GM23338 (cell line): ENCODE measurements at regions not wholly inside any gene's neighbourhood (a gene's known extent, or its start where the extent isn't known, plus 50 kb on each side); places are given as distances from the start of the nearest gene placed in this dataset.

Source experiments
- CREB1 ChIP-seq: fragments of 250-450 bp; sonication (Bioruptor Pico); IDR thresholded peaks from 2 replicates; pipeline ENCODE4 v1.5.0; 2020; ENCODE audit warnings: low read depth, mild to moderate bottlenecking, moderate library complexity
- CTCF ChIP-seq, 2 experiments: fragments of 200-600 bp in 1 of 2; sonication (generic) in 1 of 2; conservative IDR thresholded peaks; 2 replicates each; pipeline versions ENCODE4 v1.5.1 to v1.6.1; 2016 to 2017; ENCODE audit warnings: antibody characterized with exemption in 2 of 2, low read depth in 2 of 2, mild to moderate bottlenecking in 2 of 2, moderate library complexity in 1 of 2
- EZH2 ChIP-seq: fragments of 200-600 bp; sonication (generic); IDR thresholded peaks from one replicate; pipeline ENCODE4 v1.8.0; 2017; ENCODE audit warnings: antibody characterized with exemption, mild to moderate bottlenecking, low read depth; ENCODE audit not compliant: unreplicated experiment
- EZH2phosphoT487 ChIP-seq: fragments of 200-600 bp; sonication (generic); IDR thresholded peaks from one replicate; pipeline ENCODE4 v1.8.1; 2018; ENCODE audit warnings: antibody characterized with exemption; ENCODE audit not compliant: unreplicated experiment
- JUNB ChIP-seq: IDR thresholded peaks from one replicate; pipeline ENCODE4 v1.6.1; 2016; ENCODE audit warnings: antibody characterized with exemption; ENCODE audit not compliant: unreplicated experiment
- POLR2AphosphoS5 ChIP-seq: IDR thresholded peaks from 2 replicates; pipeline ENCODE4 v1.6.1; 2016; ENCODE audit warnings: antibody characterized with exemption, low read depth
- REST ChIP-seq: IDR thresholded peaks from one replicate; pipeline ENCODE4 v1.6.1; 2018; ENCODE audit warnings: antibody characterized with exemption; ENCODE audit not compliant: unreplicated experiment
- ZNF331 ChIP-seq: fragments of 250-450 bp; sonication (Bioruptor Pico); IDR thresholded peaks from 2 replicates; pipeline ENCODE4 v1.5.0; 2020; ENCODE audit warnings: low read depth, mild to moderate bottlenecking, moderate library complexity

- TF ChIP-seq CTCF (conservative IDR thresholded peaks at IDR 0.05; ENCODE audit: low read depth in 2 of 2), result peak; percentile 48 to 50
- TF ChIP-seq EZH2, result no peak
- TF ChIP-seq EZH2phosphoT487, result no peak
- no peak for TF ChIP-seq POLR2AphosphoS5
- no peak for TF ChIP-seq REST
- no peak for TF ChIP-seq JUNB
- TF ChIP-seq CREB1 (CRISPR knock-in tag), result no peak
- no peak for TF ChIP-seq ZNF331
These were observed 255.5 kb downstream of the RNF152 start for GRCh38 chr18:61637319-61637718.
